SK-N-SH treated with all-trans-retinoic acid at 6 μM for 48 hours (cell line): ENCODE measurements at regions not wholly inside any gene's neighbourhood (a gene's known extent, or its start where the extent isn't known, plus 50 kb on each side); places are given as distances from the start of the nearest gene placed in this dataset.

Source experiments
- ATAC-seq: fragments of 200-7000 bp; cut with Tn5 transposase; 3 replicates; pipeline ENCODE4 v1.9.1; 2020; ENCODE audit warnings: mild to moderate bottlenecking, moderate library complexity
- CSDC2 ChIP-seq: fragments of 250-450 bp; sonication (Bioruptor Pico); IDR thresholded peaks from 2 replicates; pipeline ENCODE4 v1.5.0; 2020; ENCODE audit warnings: mild to moderate bottlenecking, moderate library complexity
- ESRRG ChIP-seq: fragments of 250-450 bp; sonication (Bioruptor Pico); IDR thresholded peaks from 2 replicates; pipeline ENCODE4 v1.6.1; 2021; ENCODE audit warnings: mild to moderate bottlenecking
- GLIS3 ChIP-seq: fragments of 250-450 bp; sonication (Bioruptor Pico); IDR thresholded peaks from 2 replicates; pipeline ENCODE4 v1.5.0; 2020; ENCODE audit warnings: mild to moderate bottlenecking, moderate library complexity
- ISL1 ChIP-seq: fragments of 250-450 bp; sonication (Bioruptor Pico); IDR thresholded peaks from 2 replicates; pipeline ENCODE4 v2.1.2; 2022; ENCODE audit warnings: mild to moderate bottlenecking, moderate library complexity
- OSR1 ChIP-seq: fragments of 250-450 bp; sonication (Bioruptor Pico); IDR thresholded peaks from 2 replicates; pipeline ENCODE4 v1.8.0; 2022; ENCODE audit warnings: moderate library complexity, mild to moderate bottlenecking, inconsistent platforms
- PPARA ChIP-seq: fragments of 250-450 bp; sonication (Bioruptor Pico); IDR thresholded peaks from 2 replicates; pipeline ENCODE4 v1.5.0; 2020; ENCODE audit warnings: mild to moderate bottlenecking, borderline replicate concordance
- RARB ChIP-seq: fragments of 250-450 bp; sonication (Bioruptor Pico); IDR thresholded peaks from 2 replicates; pipeline ENCODE4 v1.8.0; 2021; ENCODE audit warnings: mild to moderate bottlenecking, moderate library complexity
- SNAI2 ChIP-seq: fragments of 250-450 bp; sonication (Bioruptor Pico); IDR thresholded peaks from 2 replicates; pipeline ENCODE4 v1.5.0; 2020; ENCODE audit warnings: mild to moderate bottlenecking, moderate library complexity
- TCF4 ChIP-seq: fragments of 250-450 bp; sonication (Bioruptor Pico); IDR thresholded peaks from 2 replicates; pipeline ENCODE4 v1.8.0; 2021; ENCODE audit warnings: mild to moderate bottlenecking, moderate library complexity, borderline replicate concordance
- TOX ChIP-seq: fragments of 250-450 bp; sonication (Bioruptor Pico); IDR thresholded peaks from 2 replicates; pipeline ENCODE4 v1.8.0; 2021; ENCODE audit warnings: mild to moderate bottlenecking, moderate library complexity, borderline replicate concordance
- ZC3H10 ChIP-seq: fragments of 250-450 bp; sonication (Bioruptor Pico); IDR thresholded peaks from 2 replicates; pipeline ENCODE4 v1.5.1; 2021; ENCODE audit warnings: mild to moderate bottlenecking, moderate library complexity
- ZFP3 ChIP-seq: fragments of 250-450 bp; sonication (Bioruptor Pico); IDR thresholded peaks from 2 replicates; pipeline ENCODE4 v1.5.0; 2020; ENCODE audit warnings: mild to moderate bottlenecking, moderate library complexity
- ZFP30 ChIP-seq: fragments of 450-650 bp; formaldehyde crosslinking; IDR thresholded peaks from 2 replicates; pipeline ENCODE4 v1.5.0; 2022; ENCODE audit warnings: mild to moderate bottlenecking, moderate library complexity
- ZNF565 ChIP-seq: fragments of 450-650 bp; formaldehyde crosslinking; conservative IDR thresholded peaks from 2 replicates; pipeline ENCODE4 v1.5.0; 2020; ENCODE audit warnings: low read depth, mild to moderate bottlenecking, moderate library complexity
- ZNF70 ChIP-seq: fragments of 450-650 bp; formaldehyde crosslinking; IDR thresholded peaks from 2 replicates; pipeline ENCODE4 v1.5.0; 2020; ENCODE audit warnings: mild to moderate bottlenecking, moderate library complexity
- ZNF8 ChIP-seq: fragments of 450-650 bp; formaldehyde crosslinking; IDR thresholded peaks from 2 replicates; pipeline ENCODE4 v1.5.0; 2020; ENCODE audit warnings: mild to moderate bottlenecking, moderate library complexity
- TF ChIP-seq, protein P1 (sequence below): fragments of 250-450 bp; sonication (Bioruptor Pico); IDR thresholded peaks from 2 replicates; pipeline ENCODE4 v1.5.0; 2020; ENCODE audit warnings: mild to moderate bottlenecking, moderate library complexity
- TF ChIP-seq, protein P2 (sequence below): fragments of 250-450 bp; sonication (Bioruptor Pico); IDR thresholded peaks from 2 replicates; pipeline ENCODE4 v1.8.0; 2021; ENCODE audit warnings: low read depth, mild to moderate bottlenecking, moderate library complexity, borderline replicate concordance
- TF ChIP-seq, protein P3 (sequence below): fragments of 250-450 bp; sonication (Bioruptor Pico); IDR thresholded peaks from 2 replicates; pipeline ENCODE4 v1.5.1; 2021; ENCODE audit warnings: mild to moderate bottlenecking, moderate library complexity
- TF ChIP-seq, protein P4 (sequence below): fragments of 250-450 bp; sonication (Bioruptor Pico); IDR thresholded peaks from 2 replicates; pipeline ENCODE4 v1.8.0; 2020; ENCODE audit warnings: mild to moderate bottlenecking, moderate library complexity, borderline replicate concordance

DNA sequence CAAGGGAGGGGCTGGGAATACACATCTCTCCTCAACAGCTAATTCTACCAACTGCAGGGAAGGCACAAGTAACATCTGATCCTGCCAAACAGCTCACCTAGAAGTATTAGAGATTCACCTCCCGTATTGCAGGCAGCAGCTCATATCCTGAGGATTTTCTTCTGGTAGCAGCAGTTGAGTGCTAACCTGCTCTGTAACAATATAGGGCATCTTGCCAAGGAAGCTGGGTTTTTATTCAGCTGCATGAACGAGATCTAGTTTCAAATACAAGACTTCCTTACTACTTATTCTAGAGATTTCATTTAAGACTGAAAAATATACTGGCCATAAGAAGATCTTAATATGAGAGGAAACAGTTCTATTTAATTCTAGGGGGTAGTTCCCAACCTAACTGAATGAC is 261.4 kb upstream of the USP15 start:
- no peak for ATAC-seq
- TF ChIP-seq, protein P1, sequence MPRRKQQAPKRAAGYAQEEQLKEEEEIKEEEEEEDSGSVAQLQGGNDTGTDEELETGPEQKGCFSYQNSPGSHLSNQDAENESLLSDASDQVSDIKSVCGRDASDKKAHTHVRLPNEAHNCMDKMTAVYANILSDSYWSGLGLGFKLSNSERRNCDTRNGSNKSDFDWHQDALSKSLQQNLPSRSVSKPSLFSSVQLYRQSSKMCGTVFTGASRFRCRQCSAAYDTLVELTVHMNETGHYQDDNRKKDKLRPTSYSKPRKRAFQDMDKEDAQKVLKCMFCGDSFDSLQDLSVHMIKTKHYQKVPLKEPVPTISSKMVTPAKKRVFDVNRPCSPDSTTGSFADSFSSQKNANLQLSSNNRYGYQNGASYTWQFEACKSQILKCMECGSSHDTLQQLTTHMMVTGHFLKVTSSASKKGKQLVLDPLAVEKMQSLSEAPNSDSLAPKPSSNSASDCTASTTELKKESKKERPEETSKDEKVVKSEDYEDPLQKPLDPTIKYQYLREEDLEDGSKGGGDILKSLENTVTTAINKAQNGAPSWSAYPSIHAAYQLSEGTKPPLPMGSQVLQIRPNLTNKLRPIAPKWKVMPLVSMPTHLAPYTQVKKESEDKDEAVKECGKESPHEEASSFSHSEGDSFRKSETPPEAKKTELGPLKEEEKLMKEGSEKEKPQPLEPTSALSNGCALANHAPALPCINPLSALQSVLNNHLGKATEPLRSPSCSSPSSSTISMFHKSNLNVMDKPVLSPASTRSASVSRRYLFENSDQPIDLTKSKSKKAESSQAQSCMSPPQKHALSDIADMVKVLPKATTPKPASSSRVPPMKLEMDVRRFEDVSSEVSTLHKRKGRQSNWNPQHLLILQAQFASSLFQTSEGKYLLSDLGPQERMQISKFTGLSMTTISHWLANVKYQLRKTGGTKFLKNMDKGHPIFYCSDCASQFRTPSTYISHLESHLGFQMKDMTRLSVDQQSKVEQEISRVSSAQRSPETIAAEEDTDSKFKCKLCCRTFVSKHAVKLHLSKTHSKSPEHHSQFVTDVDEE (CRISPR knock-in tag) = no peak
- TF ChIP-seq PPARA (CRISPR knock-in tag) = no peak
- no peak for TF ChIP-seq ZNF565
- no peak for TF ChIP-seq ZC3H10 (CRISPR knock-in tag)
- TF ChIP-seq GLIS3 (CRISPR knock-in tag) = no peak
- TF ChIP-seq ZNF70 (CRISPR knock-in tag) = no peak
- no peak for TF ChIP-seq TCF4 (CRISPR knock-in tag)
- no peak for TF ChIP-seq CSDC2
- TF ChIP-seq, protein P2, sequence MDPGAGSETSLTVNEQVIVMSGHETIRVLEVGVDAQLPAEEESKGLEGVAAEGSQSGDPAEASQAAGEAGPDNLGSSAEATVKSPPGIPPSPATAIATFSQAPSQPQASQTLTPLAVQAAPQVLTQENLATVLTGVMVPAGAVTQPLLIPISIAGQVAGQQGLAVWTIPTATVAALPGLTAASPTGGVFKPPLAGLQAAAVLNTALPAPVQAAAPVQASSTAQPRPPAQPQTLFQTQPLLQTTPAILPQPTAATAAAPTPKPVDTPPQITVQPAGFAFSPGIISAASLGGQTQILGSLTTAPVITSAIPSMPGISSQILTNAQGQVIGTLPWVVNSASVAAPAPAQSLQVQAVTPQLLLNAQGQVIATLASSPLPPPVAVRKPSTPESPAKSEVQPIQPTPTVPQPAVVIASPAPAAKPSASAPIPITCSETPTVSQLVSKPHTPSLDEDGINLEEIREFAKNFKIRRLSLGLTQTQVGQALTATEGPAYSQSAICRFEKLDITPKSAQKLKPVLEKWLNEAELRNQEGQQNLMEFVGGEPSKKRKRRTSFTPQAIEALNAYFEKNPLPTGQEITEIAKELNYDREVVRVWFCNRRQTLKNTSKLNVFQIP (CRISPR knock-in tag) = no peak
- TF ChIP-seq, protein P3, sequence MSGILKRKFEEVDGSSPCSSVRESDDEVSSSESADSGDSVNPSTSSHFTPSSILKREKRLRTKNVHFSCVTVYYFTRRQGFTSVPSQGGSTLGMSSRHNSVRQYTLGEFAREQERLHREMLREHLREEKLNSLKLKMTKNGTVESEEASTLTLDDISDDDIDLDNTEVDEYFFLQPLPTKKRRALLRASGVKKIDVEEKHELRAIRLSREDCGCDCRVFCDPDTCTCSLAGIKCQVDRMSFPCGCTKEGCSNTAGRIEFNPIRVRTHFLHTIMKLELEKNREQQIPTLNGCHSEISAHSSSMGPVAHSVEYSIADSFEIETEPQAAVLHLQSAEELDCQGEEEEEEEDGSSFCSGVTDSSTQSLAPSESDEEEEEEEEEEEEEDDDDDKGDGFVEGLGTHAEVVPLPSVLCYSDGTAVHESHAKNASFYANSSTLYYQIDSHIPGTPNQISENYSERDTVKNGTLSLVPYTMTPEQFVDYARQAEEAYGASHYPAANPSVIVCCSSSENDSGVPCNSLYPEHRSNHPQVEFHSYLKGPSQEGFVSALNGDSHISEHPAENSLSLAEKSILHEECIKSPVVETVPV (CRISPR knock-in tag) = no peak
- TF ChIP-seq, protein P4, sequence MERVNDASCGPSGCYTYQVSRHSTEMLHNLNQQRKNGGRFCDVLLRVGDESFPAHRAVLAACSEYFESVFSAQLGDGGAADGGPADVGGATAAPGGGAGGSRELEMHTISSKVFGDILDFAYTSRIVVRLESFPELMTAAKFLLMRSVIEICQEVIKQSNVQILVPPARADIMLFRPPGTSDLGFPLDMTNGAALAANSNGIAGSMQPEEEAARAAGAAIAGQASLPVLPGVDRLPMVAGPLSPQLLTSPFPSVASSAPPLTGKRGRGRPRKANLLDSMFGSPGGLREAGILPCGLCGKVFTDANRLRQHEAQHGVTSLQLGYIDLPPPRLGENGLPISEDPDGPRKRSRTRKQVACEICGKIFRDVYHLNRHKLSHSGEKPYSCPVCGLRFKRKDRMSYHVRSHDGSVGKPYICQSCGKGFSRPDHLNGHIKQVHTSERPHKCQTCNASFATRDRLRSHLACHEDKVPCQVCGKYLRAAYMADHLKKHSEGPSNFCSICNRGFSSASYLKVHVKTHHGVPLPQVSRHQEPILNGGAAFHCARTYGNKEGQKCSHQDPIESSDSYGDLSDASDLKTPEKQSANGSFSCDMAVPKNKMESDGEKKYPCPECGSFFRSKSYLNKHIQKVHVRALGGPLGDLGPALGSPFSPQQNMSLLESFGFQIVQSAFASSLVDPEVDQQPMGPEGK = no peak
- TF ChIP-seq OSR1 (CRISPR knock-in tag) = no peak
- TF ChIP-seq ZNF8 (CRISPR knock-in tag) = no peak
- no peak for TF ChIP-seq SNAI2 (CRISPR knock-in tag)
- TF ChIP-seq RARB (CRISPR knock-in tag) = no peak

DNA sequence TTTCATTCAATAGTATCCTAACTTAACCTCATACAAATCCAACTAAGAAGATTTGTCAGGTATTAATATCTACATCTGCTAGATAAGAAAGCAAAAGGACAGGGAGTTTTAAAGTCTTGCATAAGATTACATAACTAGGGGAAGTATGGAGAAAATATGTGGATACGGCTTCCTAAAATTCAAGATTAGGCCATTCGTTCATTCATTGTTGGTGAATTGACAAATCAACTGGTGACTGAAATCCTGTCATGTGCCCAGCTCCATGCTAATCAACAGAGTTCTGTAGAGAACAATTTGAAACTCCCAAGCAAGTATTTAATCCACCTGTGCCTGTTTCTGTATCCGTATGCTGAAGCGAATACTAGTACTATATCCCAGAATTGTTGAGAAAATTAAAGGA is 260.9 kb upstream of the USP15 start:
- TF ChIP-seq PPARA (CRISPR knock-in tag) (no peak), ZNF8 (CRISPR knock-in tag) (no peak), ISL1 (no peak), TCF4 (CRISPR knock-in tag) (no peak), CSDC2 (no peak), ZFP3 (CRISPR knock-in tag) (no peak), ZFP30 (CRISPR knock-in tag) (no peak), GLIS3 (CRISPR knock-in tag) (no peak), TOX (CRISPR knock-in tag) (no peak), ESRRG (CRISPR knock-in tag) (no peak), OSR1 (CRISPR knock-in tag) (no peak)
- TF ChIP-seq, protein P3 (CRISPR knock-in tag) = no peak
- TF ChIP-seq, protein P2 (CRISPR knock-in tag) = no peak
- TF ChIP-seq, protein P4 = no peak
- TF ChIP-seq, protein P1 (CRISPR knock-in tag) = no peak
- ATAC-seq = no peak
